Upper lobe of left lung (tissue), 4 donors: ENCODE measurements at regions not wholly inside any gene's neighbourhood (a gene's known extent, or its start where the extent isn't known, plus 50 kb on each side); places are given as distances from the start of the nearest gene placed in this dataset.
A peak's percentile ranks its signal among the peaks of the same experiment; 100 is the strongest.

ENCODE experiments used
- POLR2A ChIP-seq, 4 donors: fragments of 450-650 bp; IDR thresholded peaks; one replicate each; pipeline ENCODE4 v1.5.1; 2016 to 2017; ENCODE audit warnings: antibody characterized with exemption in 4 of 4, mild to moderate bottlenecking in 2 of 4
- POLR2AphosphoS5 ChIP-seq, 2 donors: sonication (generic); formaldehyde crosslinking; IDR thresholded peaks; one replicate each; pipeline ENCODE4 v1.5.1; 2017; ENCODE audit warnings: antibody characterized with exemption in 2 of 2
- TF ChIP-seq, protein P1 (sequence below), 6 experiments: fragments of 450-650 bp in 4 of 6; fragments of 200-600 bp in 2 of 6; sonication (generic) in 2 of 6; IDR thresholded peaks; one replicate each; pipeline ENCODE4 v1.5.1; 2016 to 2019; ENCODE audit warnings: antibody characterized with exemption in 6 of 6

- TF ChIP-seq, protein P1, sequence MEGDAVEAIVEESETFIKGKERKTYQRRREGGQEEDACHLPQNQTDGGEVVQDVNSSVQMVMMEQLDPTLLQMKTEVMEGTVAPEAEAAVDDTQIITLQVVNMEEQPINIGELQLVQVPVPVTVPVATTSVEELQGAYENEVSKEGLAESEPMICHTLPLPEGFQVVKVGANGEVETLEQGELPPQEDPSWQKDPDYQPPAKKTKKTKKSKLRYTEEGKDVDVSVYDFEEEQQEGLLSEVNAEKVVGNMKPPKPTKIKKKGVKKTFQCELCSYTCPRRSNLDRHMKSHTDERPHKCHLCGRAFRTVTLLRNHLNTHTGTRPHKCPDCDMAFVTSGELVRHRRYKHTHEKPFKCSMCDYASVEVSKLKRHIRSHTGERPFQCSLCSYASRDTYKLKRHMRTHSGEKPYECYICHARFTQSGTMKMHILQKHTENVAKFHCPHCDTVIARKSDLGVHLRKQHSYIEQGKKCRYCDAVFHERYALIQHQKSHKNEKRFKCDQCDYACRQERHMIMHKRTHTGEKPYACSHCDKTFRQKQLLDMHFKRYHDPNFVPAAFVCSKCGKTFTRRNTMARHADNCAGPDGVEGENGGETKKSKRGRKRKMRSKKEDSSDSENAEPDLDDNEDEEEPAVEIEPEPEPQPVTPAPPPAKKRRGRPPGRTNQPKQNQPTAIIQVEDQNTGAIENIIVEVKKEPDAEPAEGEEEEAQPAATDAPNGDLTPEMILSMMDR (IDR thresholded peaks at IDR 0.05) = peak in 4 of 6 experiments; percentile 25 to 60 (median 57)
- TF ChIP-seq POLR2AphosphoS5 (IDR thresholded peaks at IDR 0.05) (no peak), POLR2A (IDR thresholded peaks at IDR 0.05) (no peak)
Measured at GRCh38 chr10:84613336-84614021, 285.1 kb downstream of the CCSER2 start.
